ENCODE measurements at regions not wholly inside any gene's neighbourhood (a gene's known extent, or its start where the extent isn't known, plus 50 kb on each side); places are given as distances from the start of the nearest gene placed in this dataset.
"Not testable (repeated sequence)": the region's sequence is repeated elsewhere in the genome, so short reads cannot be mapped to it uniquely, and the experiment has no call there.

GRCh38 chr16:29346203-29346602 lies 60.3 kb downstream of the NPIPB11 start:
- not testable (repeated sequence) for TF ChIP-seq CTCF, POLR2A (IDR thresholded peaks at IDR 0.05)

Measured in testis (tissue), 2 donors.